Gastroesophageal sphincter (tissue), 3 donors: ENCODE measurements at regions not wholly inside any gene's neighbourhood (a gene's known extent, or its start where the extent isn't known, plus 50 kb on each side); places are given as distances from the start of the nearest gene placed in this dataset.

Experiments used
- EP300 ChIP-seq: sonication (generic); formaldehyde crosslinking; IDR thresholded peaks from one replicate; pipeline ENCODE4 v1.6.1; 2017; ENCODE audit warnings: antibody characterized with exemption, mild to moderate bottlenecking
- TF ChIP-seq, protein P1 (sequence below), 4 experiments: fragments of 200-600 bp in 2 of 4; fragments of 450-650 bp in 2 of 4; sonication (generic) in 1 of 4; IDR thresholded peaks; one replicate each; pipeline ENCODE4 v1.5.1; 2017 to 2019; ENCODE audit warnings: antibody characterized with exemption in 4 of 4, mild to moderate bottlenecking in 2 of 4, moderate library complexity in 2 of 4

GRCh38 chr3:53949541-53949940 is 57.9 kb upstream of the SELENOK start:
- TF ChIP-seq EP300 = no peak
- TF ChIP-seq, protein P1, sequence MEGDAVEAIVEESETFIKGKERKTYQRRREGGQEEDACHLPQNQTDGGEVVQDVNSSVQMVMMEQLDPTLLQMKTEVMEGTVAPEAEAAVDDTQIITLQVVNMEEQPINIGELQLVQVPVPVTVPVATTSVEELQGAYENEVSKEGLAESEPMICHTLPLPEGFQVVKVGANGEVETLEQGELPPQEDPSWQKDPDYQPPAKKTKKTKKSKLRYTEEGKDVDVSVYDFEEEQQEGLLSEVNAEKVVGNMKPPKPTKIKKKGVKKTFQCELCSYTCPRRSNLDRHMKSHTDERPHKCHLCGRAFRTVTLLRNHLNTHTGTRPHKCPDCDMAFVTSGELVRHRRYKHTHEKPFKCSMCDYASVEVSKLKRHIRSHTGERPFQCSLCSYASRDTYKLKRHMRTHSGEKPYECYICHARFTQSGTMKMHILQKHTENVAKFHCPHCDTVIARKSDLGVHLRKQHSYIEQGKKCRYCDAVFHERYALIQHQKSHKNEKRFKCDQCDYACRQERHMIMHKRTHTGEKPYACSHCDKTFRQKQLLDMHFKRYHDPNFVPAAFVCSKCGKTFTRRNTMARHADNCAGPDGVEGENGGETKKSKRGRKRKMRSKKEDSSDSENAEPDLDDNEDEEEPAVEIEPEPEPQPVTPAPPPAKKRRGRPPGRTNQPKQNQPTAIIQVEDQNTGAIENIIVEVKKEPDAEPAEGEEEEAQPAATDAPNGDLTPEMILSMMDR (IDR thresholded peaks at IDR 0.05) = no peak
